AG09309 (cell line): ENCODE measurements at regions not wholly inside any gene's neighbourhood (a gene's known extent, or its start where the extent isn't known, plus 50 kb on each side); places are given as distances from the start of the nearest gene placed in this dataset.
"Not testable (repeated sequence)": the region's sequence is repeated elsewhere in the genome, so short reads cannot be mapped to it uniquely, and the experiment has no call there.

Experiments used
- DNase-seq: peaks from one replicate; pipeline ENCODE4 v3.0.0-alpha.2; 2010; ENCODE audit warnings: low read depth
- H3K4me3 ChIP-seq: 2 replicates; pipeline ENCODE4 v1.5.1; 2011; ENCODE audit warnings: mild to moderate bottlenecking, low read depth, low read length, moderate library complexity; ENCODE audit not compliant: control insufficient read depth
- CTCF ChIP-seq: IDR thresholded peaks from 2 replicates; pipeline ENCODE4 v1.5.1; 2011; ENCODE audit warnings: mild to moderate bottlenecking, low read depth, low read length, inconsistent platforms; ENCODE audit not compliant: insufficient read depth, control insufficient read depth; ENCODE audit errors: missing control alignments

- DNase-seq, result no peak
- H3K4me3 ChIP-seq, result no peak overlapping the region
- TF ChIP-seq CTCF, result no peak
These were observed 277.9 kb upstream of the KLF3 start for GRCh38 chr4:38386005-38386551.

- no peak for TF ChIP-seq CTCF
- no peak for DNase-seq
- H3K4me3 ChIP-seq, result no peak overlapping the region
These were observed 277.3 kb upstream of the KLF3 start for GRCh38 chr4:38386654-38387188.

GRCh38 chr4:38387348-38387747 is 276.7 kb upstream of the KLF3 start:
- peak; percentile 59 for DNase-seq
- H3K4me3 ChIP-seq, result no peak overlapping the region
- TF ChIP-seq CTCF, result no peak

- TF ChIP-seq CTCF, result no peak
- no peak for DNase-seq
- no peak overlapping the region for H3K4me3 ChIP-seq
These were observed 276.2 kb upstream of the KLF3 start for GRCh38 chr4:38387819-38388218.

- not testable (repeated sequence) for DNase-seq, H3K4me3 ChIP-seq
These were observed 275.1 kb upstream of the KLF3 start for GRCh38 chr4:38388907-38389306.

- no peak overlapping the region for H3K4me3 ChIP-seq
- DNase-seq, result no peak
- no peak for TF ChIP-seq CTCF
These were observed 272.9 kb upstream of the KLF3 start for GRCh38 chr4:38390969-38391545.

- DNase-seq, result no peak
- TF ChIP-seq CTCF, result no peak
These were observed 271.7 kb upstream of the KLF3 start for GRCh38 chr4:38392223-38392855.

More at GRCh38 chr4:38392223-38392855, 271.7 kb upstream of the KLF3 start:
- H3K4me3 ChIP-seq, result no peak overlapping the region
